ENCODE measurements at regions not wholly inside any gene's neighbourhood (a gene's known extent, or its start where the extent isn't known, plus 50 kb on each side); places are given as distances from the start of the nearest gene placed in this dataset.
A peak's percentile ranks its signal among the peaks of the same experiment; 100 is the strongest.

GRCh38 chr12:97276661-97277429, 185.8 kb upstream of the RMST start:
- DNase-seq = no peak

GRCh38 chr12:97283297-97283696, 179.3 kb upstream of the RMST start:
- DNase-seq = no peak

GRCh38 chr12:97288531-97288930, 174.1 kb upstream of the RMST start:
- peak; percentile 82 to 97 for DNase-seq

- peak in 1 of 2 donors; percentile 38 for DNase-seq
Measured at GRCh38 chr12:97292588-97292987, 170.0 kb upstream of the RMST start.

GRCh38 chr12:97293541-97293940, 169.1 kb upstream of the RMST start:
- peak; percentile 23 to 68 for DNase-seq

GRCh38 chr12:97299847-97300246, 162.8 kb upstream of the RMST start:
- no peak for DNase-seq

- DNase-seq = no peak
Measured at GRCh38 chr12:97300431-97300830, 162.2 kb upstream of the RMST start.

GRCh38 chr12:97300891-97301290, 161.7 kb upstream of the RMST start:
- peak in 1 of 2 donors; percentile 7 for DNase-seq

GRCh38 chr12:97301576-97301975, 161.0 kb upstream of the RMST start:
- DNase-seq = no peak

- DNase-seq = no peak
Measured at GRCh38 chr12:97305651-97306050, 157.0 kb upstream of the RMST start.

GRCh38 chr12:97306147-97306546, 156.5 kb upstream of the RMST start:
- peak; percentile 32 to 53 for DNase-seq

- DNase-seq = peak; percentile 34 to 76
Measured at GRCh38 chr12:97308576-97309198, 153.9 kb upstream of the RMST start.

- no peak for DNase-seq
Measured at GRCh38 chr12:97309921-97310320, 152.7 kb upstream of the RMST start.

GRCh38 chr12:97312570-97313135, 150.0 kb upstream of the RMST start:
- DNase-seq = no peak

GRCh38 chr12:97313471-97314190, 149.0 kb upstream of the RMST start:
- no peak for DNase-seq

- no peak for DNase-seq
Measured at GRCh38 chr12:97316321-97316720, 146.3 kb upstream of the RMST start.

- no peak for DNase-seq
Measured at GRCh38 chr12:97321621-97322020, 141.0 kb upstream of the RMST start.

- DNase-seq = no peak
Measured at GRCh38 chr12:97322388-97322787, 140.2 kb upstream of the RMST start.

GRCh38 chr12:97323154-97323553, 139.4 kb upstream of the RMST start:
- no peak for DNase-seq

- DNase-seq = no peak
Measured at GRCh38 chr12:97324471-97324870, 138.1 kb upstream of the RMST start.

- no peak for DNase-seq
Measured at GRCh38 chr12:97335115-97335514, 127.5 kb upstream of the RMST start.

GRCh38 chr12:97336900-97337751, 125.5 kb upstream of the RMST start:
- DNase-seq = no peak

GRCh38 chr12:97342130-97342529, 120.5 kb upstream of the RMST start:
- no peak for DNase-seq

All from inflammatory macrophage treated with lipopolysaccharide for 1 hour (primary cell).